ENCODE measurements at regions not wholly inside any gene's neighbourhood (a gene's known extent, or its start where the extent isn't known, plus 50 kb on each side); places are given as distances from the start of the nearest gene placed in this dataset.

DNA sequence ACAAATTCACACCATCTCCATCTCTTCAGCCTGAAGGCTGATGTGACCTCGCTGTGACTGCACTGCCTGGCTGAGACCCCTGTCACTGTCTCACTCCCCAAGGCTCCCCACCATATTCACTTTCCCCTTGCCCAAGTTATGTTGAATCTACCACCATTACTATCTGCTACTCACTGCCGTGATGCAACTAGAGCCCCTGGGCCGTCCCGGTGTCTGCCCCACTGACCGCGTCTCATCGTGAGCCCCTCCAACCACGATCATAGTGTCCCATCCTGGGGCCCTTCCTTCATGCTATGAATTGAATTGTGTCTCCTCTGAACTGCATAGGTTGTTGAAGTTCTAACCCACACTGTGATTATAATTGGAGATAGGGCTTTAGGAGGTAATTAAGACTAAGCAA, 71.9 kb upstream of the CHST15 start:
- Histone ChIP-seq H3K9ac (ENCODE audit: insufficient read length, low read depth) (no peak overlapping the region), H3K27me3 (ENCODE audit: insufficient read depth, insufficient read length) (no peaks in the 10 kb centered on the region), H3K36me3 (ENCODE audit: insufficient read depth, insufficient read length, low read length) (no peaks in the 10 kb centered on the region), H3K4me3 (ENCODE audit: insufficient read length, low read depth) (no peak overlapping the region), H3K4me1 (ENCODE audit: insufficient read depth, insufficient read length) (peaks cover under 1% of the 10 kb centered on the region), H3K9me3 (ENCODE audit: insufficient read depth, low read length) (0 out of 2 replicates have a peak, but pooled peaks cover 4% of the 10 kb centered on the region)
- TF ChIP-seq SUZ12 (IDR thresholded peaks at IDR 0.05; ENCODE audit: extremely low read depth, insufficient read depth, insufficient read length) = no peak
- no peak for TF ChIP-seq ZNF274 (IDR thresholded peaks at IDR 0.05; ENCODE audit: low read depth, low read length)
- no peak for TF ChIP-seq YY1 (IDR thresholded peaks at IDR 0.05; ENCODE audit: insufficient read depth, insufficient read length)
- DNase-seq (ENCODE audit: low read depth, low spot score) = no peak

DNA sequence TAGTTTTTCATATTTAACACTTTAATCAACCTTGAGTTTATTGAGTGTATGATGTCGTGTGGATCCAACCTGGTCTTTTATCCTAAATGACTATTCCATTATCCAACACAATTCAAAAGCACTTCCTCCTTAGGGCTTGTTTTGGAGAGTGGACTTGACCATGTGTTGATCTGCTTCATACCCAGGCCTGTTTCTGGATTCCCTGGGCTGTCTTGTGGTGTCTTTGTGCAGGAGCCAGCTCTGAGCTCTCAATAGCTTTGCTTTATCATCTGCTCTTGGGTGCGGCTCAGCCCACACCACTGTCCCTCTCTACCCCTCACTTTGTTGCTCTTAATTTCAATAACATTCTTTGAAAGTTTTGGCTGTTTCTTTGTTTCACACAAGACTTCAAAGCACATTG, 70.9 kb upstream of the CHST15 start:
- TF ChIP-seq YY1 (IDR thresholded peaks at IDR 0.05; ENCODE audit: insufficient read depth, insufficient read length) = no peak
- Histone ChIP-seq H3K4me1 (ENCODE audit: insufficient read depth, insufficient read length) (peaks cover 3% of the 10 kb centered on the region), H3K9ac (ENCODE audit: insufficient read length, low read depth) (no peak overlapping the region), H3K9me3 (ENCODE audit: insufficient read depth, low read length) (0 out of 2 replicates have a peak, but pooled peaks cover 4% of the 10 kb centered on the region), H3K27me3 (ENCODE audit: insufficient read depth, insufficient read length) (no peaks in the 10 kb centered on the region), H3K4me3 (ENCODE audit: insufficient read length, low read depth) (no peak overlapping the region), H3K36me3 (ENCODE audit: insufficient read depth, insufficient read length, low read length) (no peaks in the 10 kb centered on the region)
- DNase-seq (ENCODE audit: low read depth, low spot score) = no peak

DNA sequence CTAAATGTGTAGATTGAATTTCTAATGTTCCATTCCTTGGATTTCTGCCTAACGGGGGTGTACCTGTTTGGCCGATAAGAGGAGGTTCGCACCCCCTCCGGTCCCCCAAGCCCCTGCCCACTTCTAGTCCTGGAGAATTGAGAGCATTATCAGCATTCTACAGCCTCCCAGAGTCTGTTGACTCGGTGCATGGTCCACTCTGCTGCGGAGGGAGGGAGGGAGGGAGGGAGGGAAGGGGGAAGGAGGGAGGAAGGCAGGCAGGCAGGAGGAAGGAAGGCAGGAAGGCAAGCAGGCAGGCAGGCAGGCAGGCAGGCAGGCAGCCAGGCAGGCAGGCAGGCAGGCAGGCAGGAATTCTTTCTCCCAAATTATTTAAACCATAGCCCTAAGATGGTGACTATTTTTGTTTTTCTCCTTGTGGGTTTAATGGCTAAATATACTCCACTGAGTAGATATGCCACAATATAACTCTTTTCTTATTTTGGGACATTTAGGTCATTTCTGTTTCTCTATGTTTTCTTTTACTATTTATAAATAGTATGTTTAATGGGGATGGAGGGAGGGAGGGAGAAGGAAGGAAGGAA, 69.5 kb upstream of the CHST15 start:
- Histone ChIP-seq H3K27me3 (ENCODE audit: insufficient read depth, insufficient read length) (no peaks in the 10 kb centered on the region), H3K9ac (ENCODE audit: insufficient read length, low read depth) (no peak overlapping the region), H3K36me3 (ENCODE audit: insufficient read depth, insufficient read length, low read length) (no peaks in the 10 kb centered on the region), H3K4me1 (ENCODE audit: insufficient read depth, insufficient read length) (peaks cover 3% of the 10 kb centered on the region), H3K4me3 (ENCODE audit: insufficient read length, low read depth) (no peak overlapping the region), H3K9me3 (ENCODE audit: insufficient read depth, low read length) (peaks cover 4% of the 10 kb centered on the region; the same call in 1 of the 2 replicates)
- DNase-seq (ENCODE audit: low read depth, low spot score) = no peak
- TF ChIP-seq ZNF274 (IDR thresholded peaks at IDR 0.05; ENCODE audit: low read depth, low read length) = no peak
- TF ChIP-seq SUZ12 (IDR thresholded peaks at IDR 0.05; ENCODE audit: extremely low read depth, insufficient read depth, insufficient read length) = no peak
- TF ChIP-seq YY1 (IDR thresholded peaks at IDR 0.05; ENCODE audit: insufficient read depth, insufficient read length) = no peak

DNA sequence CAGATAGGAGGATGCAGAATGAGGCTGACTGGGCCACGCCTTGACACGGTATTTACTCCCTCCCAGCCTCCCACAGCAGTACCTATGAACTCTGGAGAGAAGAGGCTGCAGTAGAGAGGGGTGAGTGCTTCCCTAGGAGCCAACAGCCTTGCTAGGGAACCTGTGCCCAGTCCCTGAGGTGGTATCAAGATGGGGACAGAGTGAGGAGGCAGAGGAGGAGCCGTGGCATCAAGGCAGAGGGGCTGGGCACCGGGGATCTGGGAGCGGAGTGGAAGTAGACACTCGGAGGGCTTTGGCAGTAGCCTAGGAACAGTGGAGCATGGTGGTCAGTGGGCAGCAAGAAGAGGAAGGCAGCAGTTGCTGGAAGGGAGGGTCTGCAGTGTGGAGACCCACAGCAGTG, 68.7 kb upstream of the CHST15 start:
- peaks cover 3% of the 10 kb centered on the region for H3K4me1 ChIP-seq (ENCODE audit: insufficient read depth, insufficient read length)
- H3K27me3 ChIP-seq (ENCODE audit: insufficient read depth, insufficient read length) = no peaks in the 10 kb centered on the region
- no peak overlapping the region for H3K4me3 ChIP-seq (ENCODE audit: insufficient read length, low read depth)
- H3K9ac ChIP-seq (ENCODE audit: insufficient read length, low read depth) = no peak overlapping the region
- no peak for TF ChIP-seq ZNF274 (IDR thresholded peaks at IDR 0.05; ENCODE audit: low read depth, low read length)
- DNase-seq (ENCODE audit: low read depth, low spot score) = no peak
- peaks cover 4% of the 10 kb centered on the region; the same call in 1 of the 2 replicates for H3K9me3 ChIP-seq (ENCODE audit: insufficient read depth, low read length)
- H3K36me3 ChIP-seq (ENCODE audit: insufficient read depth, insufficient read length, low read length) = no peaks in the 10 kb centered on the region

DNA sequence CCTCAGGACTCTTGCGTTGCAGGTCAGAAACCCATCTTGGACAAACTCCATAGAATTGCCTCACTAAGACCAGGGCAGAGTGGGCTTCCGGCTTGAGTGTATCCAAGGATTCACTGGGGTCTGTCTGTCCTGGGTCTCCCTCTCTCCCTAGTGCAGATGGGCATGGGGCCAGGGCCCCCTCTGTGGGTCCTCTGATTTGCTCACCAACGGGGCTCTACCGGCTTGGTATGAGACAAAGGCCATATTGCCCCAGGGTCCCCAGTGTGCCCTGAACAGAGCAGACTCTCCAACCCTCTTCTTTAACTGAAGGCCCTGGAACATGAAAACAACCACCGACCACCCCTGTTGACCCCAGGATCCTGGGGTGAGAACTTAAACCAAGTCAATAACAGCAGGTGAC, 68.2 kb upstream of the CHST15 start:
- H3K4me3 ChIP-seq (ENCODE audit: insufficient read length, low read depth) = no peak overlapping the region
- DNase-seq (ENCODE audit: low read depth, low spot score) = no peak
- TF ChIP-seq SUZ12 (IDR thresholded peaks at IDR 0.05; ENCODE audit: extremely low read depth, insufficient read depth, insufficient read length) (no peak), ZNF274 (IDR thresholded peaks at IDR 0.05; ENCODE audit: low read depth, low read length) (no peak), YY1 (IDR thresholded peaks at IDR 0.05; ENCODE audit: insufficient read depth, insufficient read length) (no peak)

DNA sequence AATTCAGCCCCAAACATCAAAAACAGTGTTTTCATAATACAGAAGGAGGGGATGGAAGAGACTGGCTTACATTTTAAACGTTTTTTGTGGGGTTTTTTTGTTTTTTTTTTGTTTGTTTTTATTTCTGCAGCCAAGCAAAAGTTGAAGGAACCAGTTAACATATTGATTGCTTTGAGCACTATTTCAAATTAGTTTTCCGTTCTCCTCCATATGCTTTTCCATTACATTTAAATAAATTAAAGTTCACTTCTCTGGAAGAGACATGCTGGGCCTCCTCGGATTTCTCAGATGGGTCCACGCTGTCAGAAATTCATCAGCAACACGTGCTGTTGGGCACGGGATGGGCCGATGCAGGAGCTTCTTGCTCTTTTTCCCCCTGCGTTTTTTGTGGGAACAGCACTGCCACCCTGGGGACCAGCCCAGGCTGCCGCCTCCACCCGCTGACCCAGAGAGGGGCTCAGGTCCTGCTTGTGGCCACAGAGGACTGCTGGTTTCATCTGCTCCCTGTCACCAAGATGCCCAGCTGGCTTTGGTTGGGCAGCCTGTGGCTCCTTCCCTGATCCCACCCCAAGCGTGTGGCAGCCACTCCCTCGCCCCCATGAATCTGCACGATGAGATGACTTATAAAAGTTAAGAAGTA, 67.7 kb upstream of the CHST15 start:
- H3K4me3 ChIP-seq (ENCODE audit: insufficient read length, low read depth) = no peak overlapping the region
- TF ChIP-seq YY1 (IDR thresholded peaks at IDR 0.05; ENCODE audit: insufficient read depth, insufficient read length) (no peak), ZNF274 (IDR thresholded peaks at IDR 0.05; ENCODE audit: low read depth, low read length) (no peak), SUZ12 (IDR thresholded peaks at IDR 0.05; ENCODE audit: extremely low read depth, insufficient read depth, insufficient read length) (no peak)
- no peaks in the 10 kb centered on the region for H3K36me3 ChIP-seq (ENCODE audit: insufficient read depth, insufficient read length, low read length)
- DNase-seq (ENCODE audit: low read depth, low spot score) = no peak
- H3K9me3 ChIP-seq (ENCODE audit: insufficient read depth, low read length) = peaks cover 4% of the 10 kb centered on the region; the same call in 1 of the 2 replicates
- H3K9ac ChIP-seq (ENCODE audit: insufficient read length, low read depth) = no peak overlapping the region
- peaks cover 3% of the 10 kb centered on the region for H3K4me1 ChIP-seq (ENCODE audit: insufficient read depth, insufficient read length)
- H3K27me3 ChIP-seq (ENCODE audit: insufficient read depth, insufficient read length) = no peaks in the 10 kb centered on the region

More for the DNA sequence above, 68.2 kb upstream of the CHST15 start:
- no peaks in the 10 kb centered on the region for H3K36me3 ChIP-seq (ENCODE audit: insufficient read depth, insufficient read length, low read length)
- no peak overlapping the region for H3K9ac ChIP-seq (ENCODE audit: insufficient read length, low read depth)
- peaks cover 3% of the 10 kb centered on the region for H3K4me1 ChIP-seq (ENCODE audit: insufficient read depth, insufficient read length)
- no peaks in the 10 kb centered on the region for H3K27me3 ChIP-seq (ENCODE audit: insufficient read depth, insufficient read length)
- H3K9me3 ChIP-seq (ENCODE audit: insufficient read depth, low read length) = peaks cover 4% of the 10 kb centered on the region; the same call in 1 of the 2 replicates

DNA sequence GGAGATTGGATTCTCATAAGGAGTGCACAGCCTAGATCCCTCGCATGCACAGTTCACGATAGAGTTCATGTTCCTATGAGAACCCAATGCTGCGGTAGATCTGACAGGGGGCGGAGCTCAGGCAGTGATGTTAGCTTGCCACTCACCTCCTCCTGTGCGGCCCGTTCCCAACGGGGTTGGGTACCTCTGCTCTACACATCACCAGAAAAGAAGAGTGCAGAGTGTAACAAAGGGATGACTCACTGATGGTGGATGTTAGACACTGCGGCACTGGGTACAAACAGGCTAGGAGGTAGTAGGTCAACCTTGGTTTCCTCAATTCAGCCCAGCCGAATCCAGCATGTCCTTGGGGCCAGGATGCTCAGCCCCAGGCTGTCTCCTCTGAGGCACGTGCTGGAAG, 66.8 kb upstream of the CHST15 start:
- TF ChIP-seq SUZ12 (IDR thresholded peaks at IDR 0.05; ENCODE audit: extremely low read depth, insufficient read depth, insufficient read length) = no peak
- TF ChIP-seq ZNF274 (IDR thresholded peaks at IDR 0.05; ENCODE audit: low read depth, low read length) = no peak
- no peak for TF ChIP-seq YY1 (IDR thresholded peaks at IDR 0.05; ENCODE audit: insufficient read depth, insufficient read length)
- Histone ChIP-seq H3K4me1 (ENCODE audit: insufficient read depth, insufficient read length) (peaks cover 3% of the 10 kb centered on the region), H3K4me3 (ENCODE audit: insufficient read length, low read depth) (no peak overlapping the region), H3K27me3 (ENCODE audit: insufficient read depth, insufficient read length) (no peaks in the 10 kb centered on the region), H3K9me3 (ENCODE audit: insufficient read depth, low read length) (peaks cover 4% of the 10 kb centered on the region; the same call in 1 of the 2 replicates), H3K9ac (ENCODE audit: insufficient read length, low read depth) (no peak overlapping the region), H3K36me3 (ENCODE audit: insufficient read depth, insufficient read length, low read length) (no peaks in the 10 kb centered on the region)
- no peak for DNase-seq (ENCODE audit: low read depth, low spot score)

Data from NT2/D1 (cell line).